Activated B cell treated with CpG ODN at 0.5 μM for 24 hours (primary cell): ENCODE measurements at regions not wholly inside any gene's neighbourhood (a gene's known extent, or its start where the extent isn't known, plus 50 kb on each side); places are given as distances from the start of the nearest gene placed in this dataset.

Source experiments
- ATAC-seq: fragments of 200-7000 bp; cut with Tn5 transposase; one replicate; pipeline ENCODE4 v1.10.0; 2021; ENCODE audit warnings: low read depth, mild to moderate bottlenecking, moderate library complexity
- CTCF ChIA-PET: fragments of 350-600 bp; sonication (Branson Sonifier 250); formaldehyde crosslinking; loops from one replicate; lab custom pipeline; 2021; ENCODE audit warnings: antibody characterized with exemption; lab: Charles Lee
- POLR2A ChIA-PET: fragments of 350-600 bp; sonication (Branson Sonifier 250); formaldehyde crosslinking; loops from one replicate; lab custom pipeline; 2021; ENCODE audit warnings: antibody characterized with exemption; lab: Charles Lee
- DNase-seq: peaks from one replicate; pipeline ENCODE4 v3.0.0; 2022
- H3K27ac Mint-ChIP-seq: one replicate; pipeline ENCODE4 v1.8.0; 2020; ENCODE audit warnings: mixed read lengths
- H3K27me3 Mint-ChIP-seq: one replicate; pipeline ENCODE4 v1.8.0; 2021; ENCODE audit warnings: mixed read lengths
- H3K36me3 Mint-ChIP-seq: one replicate; pipeline ENCODE4 v1.8.0; 2021; ENCODE audit warnings: low read depth, mixed read lengths
- H3K4me1 Mint-ChIP-seq: one replicate; pipeline ENCODE4 v1.8.0; 2021; ENCODE audit warnings: mixed read lengths
- H3K4me3 Mint-ChIP-seq: one replicate; pipeline ENCODE4 v1.8.0; 2020; ENCODE audit warnings: mild to moderate bottlenecking, mixed read lengths
- H3K9me3 Mint-ChIP-seq: one replicate; pipeline ENCODE4 v1.8.0; 2020; ENCODE audit warnings: mixed read lengths
- intact Hi-C: fragments of 100-400 bp; cut with micrococcal nuclease; formaldehyde crosslinking; loops from one replicate; pipeline ENCODE4 v1.15.1; 2024
- TF ChIP-seq, protein P1 (sequence below): fragments of 200-600 bp; IDR thresholded peaks from one replicate; pipeline ENCODE4 v1.8.0; 2022; ENCODE audit warnings: antibody characterized with exemption, mild to moderate bottlenecking

GRCh38 chr13:29980339-29980738, 129.9 kb upstream of the UBL3 start:
- Mint-ChIP-seq H3K4me1 (no peaks in the 10 kb centered on the region), H3K36me3 (no peaks in the 10 kb centered on the region), H3K27me3 (no peaks in the 10 kb centered on the region), H3K4me3 (no peak overlapping the region), H3K27ac (no peak overlapping the region), H3K9me3 (no peaks in the 10 kb centered on the region)
- TF ChIP-seq, protein P1, sequence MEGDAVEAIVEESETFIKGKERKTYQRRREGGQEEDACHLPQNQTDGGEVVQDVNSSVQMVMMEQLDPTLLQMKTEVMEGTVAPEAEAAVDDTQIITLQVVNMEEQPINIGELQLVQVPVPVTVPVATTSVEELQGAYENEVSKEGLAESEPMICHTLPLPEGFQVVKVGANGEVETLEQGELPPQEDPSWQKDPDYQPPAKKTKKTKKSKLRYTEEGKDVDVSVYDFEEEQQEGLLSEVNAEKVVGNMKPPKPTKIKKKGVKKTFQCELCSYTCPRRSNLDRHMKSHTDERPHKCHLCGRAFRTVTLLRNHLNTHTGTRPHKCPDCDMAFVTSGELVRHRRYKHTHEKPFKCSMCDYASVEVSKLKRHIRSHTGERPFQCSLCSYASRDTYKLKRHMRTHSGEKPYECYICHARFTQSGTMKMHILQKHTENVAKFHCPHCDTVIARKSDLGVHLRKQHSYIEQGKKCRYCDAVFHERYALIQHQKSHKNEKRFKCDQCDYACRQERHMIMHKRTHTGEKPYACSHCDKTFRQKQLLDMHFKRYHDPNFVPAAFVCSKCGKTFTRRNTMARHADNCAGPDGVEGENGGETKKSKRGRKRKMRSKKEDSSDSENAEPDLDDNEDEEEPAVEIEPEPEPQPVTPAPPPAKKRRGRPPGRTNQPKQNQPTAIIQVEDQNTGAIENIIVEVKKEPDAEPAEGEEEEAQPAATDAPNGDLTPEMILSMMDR: no peak
- intact Hi-C loops: no loop called here
- no peak for DNase-seq
- ChIA-PET CTCF (no interaction called here), POLR2A (no interaction called here)
- ATAC-seq: no peak

- ChIA-PET CTCF (no interaction called here), POLR2A (no interaction called here)
- Mint-ChIP-seq H3K4me3 (no peak overlapping the region), H3K4me1 (no peaks in the 10 kb centered on the region), H3K9me3 (no peaks in the 10 kb centered on the region), H3K27me3 (no peaks in the 10 kb centered on the region), H3K27ac (no peak overlapping the region), H3K36me3 (no peaks in the 10 kb centered on the region)
- ATAC-seq (no peak), DNase-seq (no peak)
- intact Hi-C loops: no loop called here
- TF ChIP-seq, protein P1: no peak
These were observed 127.8 kb upstream of the UBL3 start for GRCh38 chr13:29978211-29978610.

GRCh38 chr13:29977476-29978120, 127.2 kb upstream of the UBL3 start:
- H3K9me3 Mint-ChIP-seq: no peaks in the 10 kb centered on the region
- no peak overlapping the region for H3K27ac Mint-ChIP-seq
- H3K4me3 Mint-ChIP-seq: no peak overlapping the region
- DNase-seq: no peak
- ChIA-PET POLR2A (no interaction called here), CTCF (interaction anchor here (0.6 kb wide), 1 partner anchor 53 kb away, joined by 3 read pairs; no protein-coding TSS in a partner anchor)
- peaks cover 3% of the 10 kb centered on the region for H3K27me3 Mint-ChIP-seq
- TF ChIP-seq, protein P1: no peak
- intact Hi-C loops: no loop called here
- no peaks in the 10 kb centered on the region for H3K4me1 Mint-ChIP-seq
- H3K36me3 Mint-ChIP-seq: no peaks in the 10 kb centered on the region
- no peak for ATAC-seq

DNA sequence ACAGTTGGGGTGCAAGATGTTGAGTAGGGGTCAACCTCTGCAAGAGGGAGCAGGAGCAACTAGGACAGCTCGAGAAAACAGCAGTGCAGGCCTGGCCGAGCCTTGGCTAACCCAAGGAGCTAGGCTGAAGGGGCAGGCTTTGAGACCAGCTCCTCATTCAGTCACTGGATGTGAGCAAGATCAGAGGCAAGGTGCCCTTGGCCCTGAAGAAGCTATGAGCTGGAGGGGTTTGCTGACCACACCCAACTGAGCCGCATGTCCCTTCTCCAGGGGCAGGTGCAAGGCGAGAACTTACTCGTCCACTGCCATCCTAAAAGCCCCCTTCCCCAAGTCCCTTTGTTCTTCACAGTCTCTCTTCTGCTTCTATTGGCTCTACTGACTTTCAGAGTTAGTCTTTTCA, 126.1 kb upstream of the UBL3 start:
- Mint-ChIP-seq H3K27me3 (peaks cover 5% of the 10 kb centered on the region), H3K4me3 (no peak overlapping the region), H3K9me3 (no peaks in the 10 kb centered on the region), H3K27ac (no peak overlapping the region), H3K36me3 (no peaks in the 10 kb centered on the region), H3K4me1 (no peaks in the 10 kb centered on the region)
- TF ChIP-seq, protein P1: no peak
- ATAC-seq (no peak), DNase-seq (no peak)
- ChIA-PET POLR2A (no interaction called here), CTCF (no interaction called here)
- intact Hi-C loops: no loop called here

DNA sequence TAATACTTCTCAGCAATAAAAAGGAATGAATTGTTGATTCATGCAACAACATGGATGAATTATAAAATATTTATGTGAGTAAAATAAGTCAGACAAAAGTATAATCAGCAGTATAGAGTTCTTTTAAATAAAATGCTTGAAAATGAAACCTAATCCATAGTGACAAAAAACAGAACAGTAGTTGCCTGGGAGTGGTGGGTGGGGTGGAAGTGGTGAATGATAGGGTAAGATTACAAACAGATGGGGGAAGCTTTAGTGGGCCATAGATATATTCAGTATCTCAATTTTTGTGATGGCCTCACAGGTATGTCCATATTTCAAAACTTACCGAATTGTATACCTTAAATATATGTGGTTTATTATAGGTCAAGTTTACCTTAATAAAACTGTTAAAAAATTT, 124.9 kb upstream of the UBL3 start:
- intact Hi-C loops: no loop called here
- ChIA-PET CTCF (no interaction called here), POLR2A (no interaction called here)
- H3K4me1 Mint-ChIP-seq: no peaks in the 10 kb centered on the region
- DNase-seq: no peak
- no peaks in the 10 kb centered on the region for H3K9me3 Mint-ChIP-seq
- TF ChIP-seq, protein P1: no peak
- no peak for ATAC-seq
- H3K27ac Mint-ChIP-seq: no peak overlapping the region
- peaks cover 8% of the 10 kb centered on the region for H3K27me3 Mint-ChIP-seq
- no peak overlapping the region for H3K4me3 Mint-ChIP-seq
- H3K36me3 Mint-ChIP-seq: no peaks in the 10 kb centered on the region
